ENCODE measurements at regions not wholly inside any gene's neighbourhood (a gene's known extent, or its start where the extent isn't known, plus 50 kb on each side); places are given as distances from the start of the nearest gene placed in this dataset.

DNA sequence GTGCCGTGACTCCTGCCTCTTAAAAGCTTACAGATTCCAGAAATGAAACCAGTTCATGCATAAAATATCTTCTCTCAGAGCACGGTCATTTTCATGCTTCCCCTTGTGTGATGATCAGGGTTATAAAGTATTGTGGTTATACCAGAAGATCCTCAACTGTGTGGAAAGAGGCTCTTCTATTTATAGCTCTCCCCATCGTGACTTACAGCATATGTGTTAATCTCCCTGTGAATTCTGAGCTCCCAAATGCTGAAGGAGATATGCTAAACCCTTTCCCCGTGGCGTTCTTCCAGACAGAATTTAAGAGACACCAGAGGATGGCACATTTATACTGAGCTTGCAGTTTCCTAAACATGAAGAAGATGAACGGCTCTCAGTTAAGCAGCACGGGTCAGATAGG lies 158.8 kb downstream of the CDH26 start:
- Histone ChIP-seq H3K36me3 (ENCODE audit: control insufficient read depth, insufficient read depth, low read length) (no peaks in the 10 kb centered on the region), H3K27me3 (ENCODE audit: control insufficient read depth, insufficient read depth, low read length) (peaks cover 6% of the 10 kb centered on the region; the same call in 1 of the 2 replicates), H3K4me3 (ENCODE audit: low read depth, low read length) (no peak overlapping the region)
- TF ChIP-seq, protein P1, sequence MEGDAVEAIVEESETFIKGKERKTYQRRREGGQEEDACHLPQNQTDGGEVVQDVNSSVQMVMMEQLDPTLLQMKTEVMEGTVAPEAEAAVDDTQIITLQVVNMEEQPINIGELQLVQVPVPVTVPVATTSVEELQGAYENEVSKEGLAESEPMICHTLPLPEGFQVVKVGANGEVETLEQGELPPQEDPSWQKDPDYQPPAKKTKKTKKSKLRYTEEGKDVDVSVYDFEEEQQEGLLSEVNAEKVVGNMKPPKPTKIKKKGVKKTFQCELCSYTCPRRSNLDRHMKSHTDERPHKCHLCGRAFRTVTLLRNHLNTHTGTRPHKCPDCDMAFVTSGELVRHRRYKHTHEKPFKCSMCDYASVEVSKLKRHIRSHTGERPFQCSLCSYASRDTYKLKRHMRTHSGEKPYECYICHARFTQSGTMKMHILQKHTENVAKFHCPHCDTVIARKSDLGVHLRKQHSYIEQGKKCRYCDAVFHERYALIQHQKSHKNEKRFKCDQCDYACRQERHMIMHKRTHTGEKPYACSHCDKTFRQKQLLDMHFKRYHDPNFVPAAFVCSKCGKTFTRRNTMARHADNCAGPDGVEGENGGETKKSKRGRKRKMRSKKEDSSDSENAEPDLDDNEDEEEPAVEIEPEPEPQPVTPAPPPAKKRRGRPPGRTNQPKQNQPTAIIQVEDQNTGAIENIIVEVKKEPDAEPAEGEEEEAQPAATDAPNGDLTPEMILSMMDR (IDR thresholded peaks at IDR 0.05; ENCODE audit: insufficient read depth, low read depth, low read length), result no peak
- ChIA-PET CTCF (interaction anchor here (1.8 kb wide), 1 partner anchor 40 kb away, joined by 4 read pairs; no protein-coding TSS in a partner anchor), POLR2A (interaction anchor here (1.6 kb wide), 1 partner anchor 59 kb away, joined by 3 read pairs; no protein-coding TSS in a partner anchor)
- DNase-seq (ENCODE audit: low read depth), result peak; percentile 55

DNA sequence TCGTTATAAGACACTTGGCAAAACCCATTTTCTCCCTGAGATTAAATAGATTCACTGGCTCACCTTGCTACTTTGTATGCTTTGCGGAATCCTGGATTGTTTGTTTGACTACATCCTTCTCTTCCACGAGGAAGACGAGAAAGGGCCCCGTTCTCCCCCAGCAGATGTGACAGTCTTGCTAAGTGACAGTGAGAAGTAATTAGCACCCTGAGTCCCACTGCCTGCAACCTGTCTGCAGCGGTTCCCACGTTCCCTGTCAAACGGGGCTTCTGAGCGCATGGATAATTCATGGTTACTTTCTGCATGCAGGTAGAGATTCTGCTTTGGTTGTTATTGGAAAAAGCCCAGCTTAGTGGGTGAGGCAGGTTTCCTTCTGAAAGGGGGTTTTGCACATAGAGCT lies 163.7 kb downstream of the CDH26 start:
- DNase-seq (ENCODE audit: low read depth), result no peak
- TF ChIP-seq, protein P1 (IDR thresholded peaks at IDR 0.05; ENCODE audit: insufficient read depth, low read depth, low read length), result no peak
- ChIA-PET POLR2A (no interaction called here), CTCF (interaction anchor here (2.3 kb wide), 1 partner anchor 64 kb away, joined by 5 read pairs; no protein-coding TSS in a partner anchor)
- H3K4me3 ChIP-seq (ENCODE audit: low read depth, low read length), result no peak overlapping the region
- no peaks in the 10 kb centered on the region for H3K36me3 ChIP-seq (ENCODE audit: control insufficient read depth, insufficient read depth, low read length)
- peaks cover 8% of the 10 kb centered on the region for H3K27me3 ChIP-seq (ENCODE audit: control insufficient read depth, insufficient read depth, low read length)

DNA sequence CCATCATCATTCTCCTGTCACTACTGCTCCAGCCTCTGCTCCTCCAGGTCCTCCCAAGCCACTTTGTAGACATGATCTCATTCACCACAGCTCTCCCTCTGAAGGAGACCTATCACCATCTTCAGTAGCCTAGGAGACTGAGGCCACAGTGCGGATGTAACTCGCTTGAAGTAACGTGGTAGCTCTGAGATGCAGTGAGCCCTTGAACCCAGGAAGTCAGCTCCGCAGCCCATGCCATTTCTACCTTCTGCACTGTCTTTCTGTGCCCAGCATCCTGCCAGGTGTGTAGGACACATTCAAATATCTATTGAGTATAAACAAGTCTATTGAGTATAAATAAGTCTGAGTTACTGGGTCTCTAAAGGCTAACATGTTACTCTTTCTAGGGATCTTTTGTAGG lies 164.4 kb downstream of the CDH26 start:
- TF ChIP-seq, protein P1 (IDR thresholded peaks at IDR 0.05; ENCODE audit: insufficient read depth, low read depth, low read length), result no peak
- Histone ChIP-seq H3K4me3 (ENCODE audit: low read depth, low read length) (no peak overlapping the region), H3K36me3 (ENCODE audit: control insufficient read depth, insufficient read depth, low read length) (no peaks in the 10 kb centered on the region), H3K27me3 (ENCODE audit: control insufficient read depth, insufficient read depth, low read length) (peaks cover 8% of the 10 kb centered on the region)
- POLR2A ChIA-PET, result no interaction called here
- no peak for DNase-seq (ENCODE audit: low read depth)
- CTCF ChIA-PET, result interaction anchor here (1.3 to 2.3 kb wide), 2 partner anchors 14 to 65 kb away, joined by 4 to 5 read pairs; no protein-coding TSS in a partner anchor

DNA sequence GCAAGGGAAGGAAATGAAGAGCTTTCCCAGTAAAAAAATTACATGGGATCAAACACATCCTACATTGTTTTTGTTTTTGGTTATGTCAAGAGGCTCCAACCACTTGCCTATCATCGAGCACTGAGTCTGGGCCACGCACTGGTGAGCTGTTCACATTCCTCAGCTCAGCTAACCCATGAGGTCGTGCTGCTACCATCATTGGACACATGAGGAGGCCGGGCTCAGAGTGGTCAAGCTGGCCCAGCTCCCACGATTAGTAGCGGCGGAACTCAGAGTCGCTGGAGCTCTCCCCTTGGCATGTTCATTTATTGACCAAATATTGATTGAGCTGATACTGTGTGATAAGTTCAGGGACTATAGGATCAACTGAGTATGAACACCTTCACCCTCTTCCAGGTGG lies 164.9 kb downstream of the CDH26 start:
- TF ChIP-seq, protein P1 (IDR thresholded peaks at IDR 0.05; ENCODE audit: insufficient read depth, low read depth, low read length), result no peak

DNA sequence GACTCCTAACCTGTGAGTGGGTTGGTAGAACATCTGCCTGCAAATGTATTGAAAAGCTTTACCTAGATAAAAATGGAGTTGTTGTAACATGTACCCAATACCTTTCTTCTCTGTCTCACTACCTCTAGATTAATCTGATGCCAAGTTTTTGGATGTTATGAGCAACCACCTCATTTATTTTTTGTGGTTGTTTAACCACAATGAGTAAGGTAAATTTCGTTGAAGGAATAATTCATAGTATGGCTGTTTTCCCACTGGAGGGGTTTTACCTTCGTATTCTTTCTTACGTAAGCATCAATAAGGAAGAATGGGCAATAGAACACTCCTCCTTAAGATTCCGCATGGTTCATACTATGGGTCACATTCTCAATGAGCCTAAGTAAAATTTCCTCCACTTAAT lies 165.4 kb downstream of the CDH26 start:
- no peak for DNase-seq (ENCODE audit: low read depth)
- ChIA-PET CTCF (no interaction called here), POLR2A (no interaction called here)
- Histone ChIP-seq H3K4me3 (ENCODE audit: low read depth, low read length) (no peak overlapping the region), H3K36me3 (ENCODE audit: control insufficient read depth, insufficient read depth, low read length) (no peaks in the 10 kb centered on the region), H3K27me3 (ENCODE audit: control insufficient read depth, insufficient read depth, low read length) (peaks cover 6% of the 10 kb centered on the region)
- TF ChIP-seq, protein P1 (IDR thresholded peaks at IDR 0.05; ENCODE audit: insufficient read depth, low read depth, low read length), result no peak

More for the DNA sequence above, 164.9 kb downstream of the CDH26 start:
- Histone ChIP-seq H3K4me3 (ENCODE audit: low read depth, low read length) (no peak overlapping the region), H3K27me3 (ENCODE audit: control insufficient read depth, insufficient read depth, low read length) (peaks cover 8% of the 10 kb centered on the region), H3K36me3 (ENCODE audit: control insufficient read depth, insufficient read depth, low read length) (no peaks in the 10 kb centered on the region)
- ChIA-PET CTCF (interaction anchor here (1.3 to 2.3 kb wide), 2 partner anchors 14 to 65 kb away, joined by 4 to 5 read pairs; no protein-coding TSS in a partner anchor), POLR2A (no interaction called here)
- no peak for DNase-seq (ENCODE audit: low read depth)
